ENCODE measurements at regions not wholly inside any gene's neighbourhood (a gene's known extent, or its start where the extent isn't known, plus 50 kb on each side); places are given as distances from the start of the nearest gene placed in this dataset.

- H3K4me3 Mint-ChIP-seq, result no peak overlapping the region
- DNase-seq (ENCODE audit: low read depth, low spot score), result no peak
- peaks cover 8% of the 10 kb centered on the region for H3K9me3 Mint-ChIP-seq
- no peak overlapping the region for H3K27ac Mint-ChIP-seq (ENCODE audit: unreplicated experiment)
- peaks cover 5% of the 10 kb centered on the region for H3K36me3 Mint-ChIP-seq (ENCODE audit: low read depth)
- no peak for TF ChIP-seq CTCF (conservative IDR thresholded peaks at IDR 0.05)
- no peaks in the 10 kb centered on the region for H3K27me3 Mint-ChIP-seq (ENCODE audit: low read depth)
- H3K4me1 Mint-ChIP-seq, result no peaks in the 10 kb centered on the region
Measured at GRCh38 chr13:89603187-89603586, 1744.3 kb upstream of the MIR17HG start.

GRCh38 chr13:89609318-89609717 is 1738.2 kb upstream of the MIR17HG start:
- TF ChIP-seq CTCF (conservative IDR thresholded peaks at IDR 0.05), result no peak
- H3K27me3 Mint-ChIP-seq (ENCODE audit: low read depth), result no peaks in the 10 kb centered on the region
- peaks cover 5% of the 10 kb centered on the region for H3K36me3 Mint-ChIP-seq (ENCODE audit: low read depth)
- peaks cover 8% of the 10 kb centered on the region for H3K9me3 Mint-ChIP-seq
- no peaks in the 10 kb centered on the region for H3K4me1 Mint-ChIP-seq
- no peak overlapping the region for H3K4me3 Mint-ChIP-seq
- no peak overlapping the region for H3K27ac Mint-ChIP-seq (ENCODE audit: unreplicated experiment)
- no peak for DNase-seq (ENCODE audit: low read depth, low spot score)

GRCh38 chr13:89610331-89610730 is 1737.2 kb upstream of the MIR17HG start:
- DNase-seq (ENCODE audit: low read depth, low spot score), result no peak
- Mint-ChIP-seq H3K4me3 (no peak overlapping the region), H3K4me1 (no peaks in the 10 kb centered on the region), H3K36me3 (ENCODE audit: low read depth) (peaks cover 3% of the 10 kb centered on the region), H3K9me3 (peaks cover 7% of the 10 kb centered on the region), H3K27me3 (ENCODE audit: low read depth) (no peaks in the 10 kb centered on the region), H3K27ac (ENCODE audit: unreplicated experiment) (no peak overlapping the region)
- TF ChIP-seq CTCF (conservative IDR thresholded peaks at IDR 0.05), result no peak

GRCh38 chr13:89610881-89611280 is 1736.6 kb upstream of the MIR17HG start:
- DNase-seq (ENCODE audit: low read depth, low spot score), result no peak
- Mint-ChIP-seq H3K4me3 (no peak overlapping the region), H3K27me3 (ENCODE audit: low read depth) (no peaks in the 10 kb centered on the region), H3K36me3 (ENCODE audit: low read depth) (peaks cover 2% of the 10 kb centered on the region), H3K4me1 (no peaks in the 10 kb centered on the region), H3K9me3 (peaks cover 6% of the 10 kb centered on the region), H3K27ac (ENCODE audit: unreplicated experiment) (no peak overlapping the region)
- TF ChIP-seq CTCF (conservative IDR thresholded peaks at IDR 0.05), result no peak

GRCh38 chr13:89627996-89628395 is 1719.5 kb upstream of the MIR17HG start:
- Mint-ChIP-seq H3K4me3 (no peak overlapping the region), H3K4me1 (no peaks in the 10 kb centered on the region), H3K27me3 (ENCODE audit: low read depth) (no peaks in the 10 kb centered on the region), H3K36me3 (ENCODE audit: low read depth) (no peaks in the 10 kb centered on the region), H3K27ac (ENCODE audit: unreplicated experiment) (no peak overlapping the region), H3K9me3 (peaks cover 1% of the 10 kb centered on the region)
- no peak for TF ChIP-seq CTCF (conservative IDR thresholded peaks at IDR 0.05)
- no peak for DNase-seq (ENCODE audit: low read depth, low spot score)

GRCh38 chr13:89628567-89628966 is 1718.9 kb upstream of the MIR17HG start:
- no peak overlapping the region for H3K4me3 Mint-ChIP-seq

More at GRCh38 chr13:89628567-89628966, 1718.9 kb upstream of the MIR17HG start:
- Mint-ChIP-seq H3K4me1 (no peaks in the 10 kb centered on the region), H3K27ac (ENCODE audit: unreplicated experiment) (no peak overlapping the region), H3K27me3 (ENCODE audit: low read depth) (no peaks in the 10 kb centered on the region), H3K36me3 (ENCODE audit: low read depth) (no peaks in the 10 kb centered on the region), H3K9me3 (peaks cover 2% of the 10 kb centered on the region)
- DNase-seq (ENCODE audit: low read depth, low spot score), result no peak
- TF ChIP-seq CTCF (conservative IDR thresholded peaks at IDR 0.05), result no peak
